HG03575 (cell line): ENCODE measurements at regions not wholly inside any gene's neighbourhood (a gene's known extent, or its start where the extent isn't known, plus 50 kb on each side); places are given as distances from the start of the nearest gene placed in this dataset.

ENCODE experiments used
- ATAC-seq: cut with Tn5 transposase; IDR thresholded peaks from one replicate; pipeline ENCODE4 v1.9.1; 2021; ENCODE audit not compliant: unreplicated experiment, insufficient number of reproducible peaks, low FRiP score; ENCODE audit errors: extremely low read depth

GRCh38 chr2:125033871-125034270, 1008.8 kb downstream of the CNTNAP5 start:
- no peak for ATAC-seq

DNA sequence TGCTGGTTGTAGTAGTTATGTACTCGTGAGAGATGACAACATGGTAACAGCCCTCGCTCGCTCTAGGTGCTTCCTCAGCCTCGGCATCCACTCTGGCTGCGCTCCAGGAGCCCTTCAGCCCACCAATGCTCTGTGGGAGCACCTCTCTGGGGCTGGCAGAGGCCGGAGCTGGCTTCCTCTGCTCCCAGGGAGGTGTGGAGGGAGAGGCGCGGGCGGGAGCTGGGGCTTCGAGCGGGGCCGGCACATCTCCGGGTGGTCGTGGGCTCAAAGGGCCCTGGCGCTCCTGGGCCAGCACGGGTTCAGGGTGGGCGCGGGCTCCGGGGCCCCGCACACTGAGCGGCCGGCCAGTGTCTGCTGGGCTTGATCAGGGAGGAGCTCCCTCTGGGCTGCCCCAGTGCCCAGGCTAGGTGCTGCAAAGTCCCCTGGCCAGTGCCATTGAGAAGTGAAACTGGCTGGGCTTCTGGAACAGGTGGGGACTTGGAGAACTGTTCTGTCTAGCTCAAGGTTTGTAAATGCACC, 1012.1 kb downstream of the CNTNAP5 start:
- ATAC-seq: no peak

DNA sequence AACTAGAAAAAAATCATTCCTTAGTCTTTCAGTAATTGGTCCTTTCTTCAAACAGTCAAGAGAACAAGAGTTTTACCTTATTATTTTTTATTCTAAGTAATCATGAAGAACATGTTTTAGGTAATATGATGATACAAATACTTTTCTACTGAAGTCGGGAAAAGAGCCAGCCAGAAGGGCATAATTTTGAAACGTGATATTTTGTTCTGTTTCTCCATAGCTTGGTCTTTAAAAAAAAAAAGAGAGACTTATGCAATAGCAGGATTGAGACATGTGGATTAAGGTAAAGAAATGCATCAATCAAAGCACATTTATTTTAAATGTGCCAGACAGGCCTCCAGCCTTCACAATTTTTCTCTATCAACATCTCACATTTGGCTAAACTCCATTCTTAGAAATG, 1016.8 kb downstream of the CNTNAP5 start:
- no peak for ATAC-seq

DNA sequence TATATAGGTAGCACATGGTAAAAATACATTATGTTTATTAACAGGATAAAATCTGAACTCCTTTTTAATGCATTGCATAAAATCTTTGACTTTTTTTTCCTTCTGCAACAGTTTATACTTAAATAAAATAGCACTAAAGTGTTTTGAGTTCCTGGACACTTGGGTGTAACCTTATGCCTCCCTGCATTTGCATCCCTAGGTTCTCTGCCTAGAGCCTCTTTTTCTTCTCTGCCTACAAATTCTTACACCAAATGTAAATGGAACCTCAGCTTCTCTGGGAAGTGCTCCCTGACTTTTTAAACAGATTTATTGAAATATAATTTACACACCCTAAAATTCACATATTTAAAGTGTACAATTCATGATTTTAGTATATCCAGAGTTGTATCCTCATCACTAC, 1017.6 kb downstream of the CNTNAP5 start:
- ATAC-seq: no peak

GRCh38 chr2:125070726-125071505, 1045.8 kb downstream of the CNTNAP5 start:
- no peak for ATAC-seq

DNA sequence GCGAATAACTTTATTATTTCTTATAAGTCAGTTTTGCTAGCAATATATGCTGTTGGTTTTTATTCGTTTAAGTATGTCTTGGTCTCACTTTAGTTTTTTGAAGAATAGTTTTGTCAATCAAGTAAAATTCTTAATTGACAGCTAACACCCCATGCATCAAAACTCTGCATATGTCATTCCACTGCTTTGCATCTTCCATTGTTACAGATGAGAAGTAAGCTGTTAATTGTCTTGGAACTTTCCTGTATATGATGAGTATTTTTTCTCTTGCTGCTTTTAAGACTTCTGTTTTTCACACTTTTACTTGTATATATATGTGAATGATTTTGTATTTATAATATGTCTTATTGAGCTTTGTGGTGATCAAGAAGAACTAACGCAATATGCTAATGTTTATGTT, 1048.4 kb downstream of the CNTNAP5 start:
- ATAC-seq: no peak

GRCh38 chr2:125085904-125086303, 1060.8 kb downstream of the CNTNAP5 start:
- ATAC-seq: no peak

DNA sequence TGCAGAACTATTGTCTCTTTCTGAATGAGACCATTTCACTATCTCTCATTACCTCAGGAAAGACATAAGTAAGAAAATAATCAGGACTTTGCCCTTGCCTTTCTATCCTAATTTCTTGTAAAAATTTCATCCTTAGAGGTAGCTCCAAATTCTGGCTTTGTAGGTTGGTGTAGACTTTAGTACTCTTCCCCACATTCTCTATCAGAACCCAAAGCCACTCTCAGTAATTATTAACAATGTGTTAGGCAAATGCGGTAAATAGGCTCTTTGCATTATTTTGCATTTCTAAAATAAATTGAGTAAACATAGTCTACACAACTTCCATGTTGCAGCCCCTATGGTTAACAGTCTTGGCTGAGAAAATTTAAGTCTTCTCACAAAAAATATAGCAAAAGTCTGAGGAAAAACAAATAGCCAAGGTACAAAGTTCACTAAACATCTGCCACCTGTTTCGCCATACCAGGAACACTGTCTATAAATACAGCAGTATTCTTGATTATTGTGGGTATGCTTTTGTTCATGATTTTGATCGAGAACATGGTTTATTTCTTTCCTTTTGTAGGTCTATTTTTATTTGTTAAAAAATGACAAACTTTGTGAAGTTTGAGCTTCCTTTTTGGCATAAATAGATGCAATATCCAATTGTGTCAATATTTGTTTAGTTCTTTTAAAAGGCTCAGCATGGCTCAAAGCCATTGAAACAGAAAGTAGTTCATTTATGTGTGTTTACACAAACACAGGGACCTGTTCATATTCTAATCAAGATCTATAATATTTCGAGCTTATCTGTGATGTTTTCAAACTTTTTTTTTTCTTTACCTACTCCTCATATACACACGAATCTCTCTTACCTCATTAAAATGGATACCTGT, 1061.5 kb downstream of the CNTNAP5 start:
- no peak for ATAC-seq

GRCh38 chr2:125092276-125093009, 1067.4 kb downstream of the CNTNAP5 start:
- no peak for ATAC-seq

GRCh38 chr2:125095826-125096225, 1070.7 kb downstream of the CNTNAP5 start:
- no peak for ATAC-seq

DNA sequence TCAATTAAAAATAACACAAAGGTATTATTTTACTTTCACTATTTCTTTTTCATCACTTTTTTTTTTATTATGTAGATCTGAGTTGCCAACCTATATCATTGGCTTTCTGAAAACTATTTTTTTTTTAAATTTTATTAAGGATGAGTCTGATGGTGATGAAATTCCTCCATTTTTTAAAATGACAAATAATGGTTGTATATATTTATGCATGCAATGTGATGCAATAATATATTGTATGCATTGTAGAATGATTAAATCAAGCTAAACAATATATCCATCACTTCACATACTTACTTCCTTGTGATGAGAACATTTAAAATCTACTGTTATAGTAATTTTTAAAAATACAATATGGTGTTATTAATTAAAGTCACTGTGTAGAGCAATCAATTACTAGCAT, 1081.6 kb downstream of the CNTNAP5 start:
- ATAC-seq: no peak

DNA sequence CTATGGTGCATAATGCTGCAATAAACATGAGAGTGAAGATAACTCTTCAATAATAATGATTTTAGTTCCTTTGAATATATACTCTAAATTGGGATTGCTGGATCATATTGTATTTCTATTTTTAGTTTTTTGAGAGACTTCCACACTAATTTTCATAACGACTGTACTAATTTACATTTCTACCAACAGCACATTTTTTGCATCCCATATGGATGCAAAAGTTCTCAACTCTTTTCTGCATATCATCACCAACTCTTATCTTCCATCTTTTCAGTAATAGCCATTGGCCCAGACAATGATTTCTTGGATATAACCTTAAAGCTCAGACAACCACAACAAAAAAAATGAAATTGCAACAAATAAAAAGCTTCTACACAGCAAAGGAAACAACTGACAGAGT, 1082.4 kb downstream of the CNTNAP5 start:
- no peak for ATAC-seq

GRCh38 chr2:125108251-125108650, 1083.2 kb downstream of the CNTNAP5 start:
- no peak for ATAC-seq

GRCh38 chr2:125125902-125126301, 1100.8 kb downstream of the CNTNAP5 start:
- ATAC-seq: no peak

- ATAC-seq: no peak
Observed at GRCh38 chr2:125160947-125161346, 1135.9 kb downstream of the CNTNAP5 start.

DNA sequence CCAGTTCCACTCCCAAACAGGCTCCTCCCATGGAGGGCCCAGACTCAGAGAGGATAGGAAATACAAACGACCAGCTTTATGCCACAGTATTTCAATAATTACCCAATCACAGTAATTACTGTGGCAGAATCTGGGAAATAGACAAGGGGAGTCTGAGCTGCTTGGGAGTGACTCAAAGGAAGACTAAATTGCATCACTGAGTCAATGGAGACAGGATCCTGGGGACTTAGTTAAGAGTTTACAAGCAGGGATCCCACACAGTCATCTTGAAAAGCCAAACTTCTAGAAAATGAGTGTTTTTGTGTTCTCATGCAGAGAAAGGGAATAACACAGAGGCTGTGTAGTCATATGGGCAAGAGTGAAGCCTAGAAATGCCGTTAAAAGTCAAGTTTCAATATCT, 1142.1 kb downstream of the CNTNAP5 start:
- ATAC-seq: no peak

DNA sequence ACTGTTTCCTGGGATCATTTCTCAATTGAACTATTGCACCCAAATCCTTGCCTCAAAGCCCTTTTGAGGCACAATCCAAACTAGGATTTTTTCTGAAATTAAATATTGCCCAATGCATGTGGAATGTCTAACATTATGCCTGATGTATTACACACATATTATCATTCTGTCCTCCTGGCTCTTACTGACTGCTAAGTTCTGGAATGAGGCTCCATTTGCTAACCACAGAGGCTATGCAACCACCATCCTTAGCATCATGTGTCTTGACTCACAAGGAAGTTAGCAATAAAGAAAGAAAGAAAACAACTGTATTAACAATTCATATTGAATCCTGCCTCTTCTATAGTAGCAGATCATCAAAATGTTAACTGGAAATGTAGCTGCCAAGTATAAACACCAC, 1142.7 kb downstream of the CNTNAP5 start:
- ATAC-seq: no peak

GRCh38 chr2:125168442-125168841, 1143.4 kb downstream of the CNTNAP5 start:
- ATAC-seq: no peak

DNA sequence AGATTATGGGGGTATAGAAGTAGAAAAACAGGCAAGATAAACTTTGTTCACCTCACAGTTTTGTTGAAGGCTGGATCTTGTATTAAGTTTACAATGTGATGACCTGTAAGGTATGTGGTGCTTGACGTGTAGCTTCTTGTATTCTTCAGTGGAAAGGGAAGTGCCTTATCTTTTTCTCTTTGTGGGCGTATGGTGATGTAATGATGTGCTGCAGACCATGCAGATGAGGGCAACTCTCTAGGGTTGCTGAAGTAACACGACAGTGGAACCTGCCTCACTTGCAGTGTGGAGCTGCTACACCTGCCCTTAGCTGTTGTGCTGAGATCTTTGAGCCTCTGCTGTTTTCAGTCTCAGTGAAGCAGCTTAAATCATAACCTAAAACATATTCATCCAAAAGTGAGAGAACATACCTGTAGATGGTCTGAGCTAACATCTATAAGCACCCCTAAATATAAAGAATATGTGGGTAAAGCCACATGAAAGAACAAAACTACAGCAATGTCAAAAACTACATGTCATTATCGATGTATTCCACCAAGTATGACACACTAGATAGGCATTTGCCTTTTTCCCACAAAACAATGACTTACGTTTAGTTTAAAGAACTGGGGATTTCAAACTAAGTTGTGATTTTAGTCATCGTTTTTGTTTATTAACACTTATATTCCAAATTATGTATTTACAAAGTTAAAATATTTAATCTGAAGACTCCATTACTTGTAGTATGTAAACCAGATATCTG, 1144.1 kb downstream of the CNTNAP5 start:
- no peak for ATAC-seq
